IMR-90 (cell line): ENCODE measurements at regions not wholly inside any gene's neighbourhood (a gene's known extent, or its start where the extent isn't known, plus 50 kb on each side); places are given as distances from the start of the nearest gene placed in this dataset.

Experiments
- ATAC-seq: fragments of 200-7000 bp; cut with Tn5 transposase; 2 replicates; pipeline ENCODE4 v1.9.1; 2020; ENCODE audit warnings: low read depth, mild to moderate bottlenecking, moderate library complexity
- BruUV-seq: library from RNA; stranded (reverse); fragments of 400-500 nt; replicated peaks from 2 replicates; lab custom pipeline; 2021; lab: Mats Ljungman, UMichigan
- CTCF ChIA-PET: fragments of 300-600 bp; formaldehyde crosslinking; extraction: SDS; loops from one replicate; lab custom pipeline; 2021; ENCODE audit warnings: antibody characterized with exemption; lab: Yijun Ruan, JAX
- POLR2A ChIA-PET: fragments of 300-600 bp; sonication (Branson Sonifier 250); formaldehyde crosslinking; loops from one replicate; lab custom pipeline; 2022; ENCODE audit warnings: antibody characterized with exemption; ENCODE audit not compliant: unreplicated experiment; lab: Charles Lee
- DNase-seq: peaks from one replicate; pipeline ENCODE4 v3.0.0; 2013
- H2AFZ ChIP-seq: replicated peaks from 2 replicates; pipeline ENCODE3; 2013; ENCODE audit warnings: low read length, mild to moderate bottlenecking; ENCODE audit not compliant: poor library complexity
- H2AK5ac ChIP-seq: 2 replicates; pipeline ENCODE4 v1.6.1; 2013; ENCODE audit warnings: low read depth, low read length, inconsistent platforms
- H2AK9ac ChIP-seq: replicated peaks from 2 replicates; pipeline ENCODE3; 2013; ENCODE audit warnings: mild to moderate bottlenecking, low read depth, low read length, moderate library complexity; ENCODE audit not compliant: poor library complexity
- H2BK120ac ChIP-seq: 2 replicates; pipeline ENCODE4 v1.6.1; 2013; ENCODE audit warnings: low read depth, low read length, inconsistent platforms
- H2BK15ac ChIP-seq: 3 replicates; pipeline ENCODE4 v1.6.1; 2013; ENCODE audit warnings: low read depth, low read length, inconsistent platforms
- H2BK20ac ChIP-seq: 2 replicates; pipeline ENCODE4 v1.6.1; 2013; ENCODE audit warnings: low read depth, mild to moderate bottlenecking, inconsistent platforms, low read length, moderate library complexity
- H2BK5ac ChIP-seq: 2 replicates; pipeline ENCODE4 v1.6.1; 2013; ENCODE audit warnings: mild to moderate bottlenecking, low read depth, low read length, inconsistent platforms; ENCODE audit not compliant: poor library complexity, severe bottlenecking
- H3K14ac ChIP-seq: replicated peaks from 2 replicates; pipeline ENCODE4 v1.6.1; 2013; ENCODE audit warnings: low read depth, low read length, inconsistent platforms
- H3K18ac ChIP-seq: 2 replicates; pipeline ENCODE4 v1.6.1; 2013; ENCODE audit warnings: low read depth, low read length, control low read depth
- H3K23ac ChIP-seq: 2 replicates; pipeline ENCODE4 v1.6.1; 2013; ENCODE audit warnings: low read depth, low read length, inconsistent platforms
- H3K27ac ChIP-seq: 2 replicates; pipeline ENCODE4 v1.5.1; 2013; ENCODE audit warnings: mild to moderate bottlenecking, control low read depth, low read length; ENCODE audit not compliant: insufficient read depth
- H3K27me3 ChIP-seq: 2 replicates; pipeline ENCODE4 v1.6.1; 2013; ENCODE audit warnings: low read length; ENCODE audit not compliant: control insufficient read depth, insufficient read depth
- H3K36me3 ChIP-seq: 2 replicates; pipeline ENCODE4 v1.6.1; 2013; ENCODE audit warnings: low read length, mixed read lengths; ENCODE audit not compliant: control insufficient read depth, insufficient read depth
- H3K4ac ChIP-seq: 2 replicates; pipeline ENCODE4 v1.6.1; 2013; ENCODE audit warnings: low read depth, low read length, inconsistent platforms
- H3K4me1 ChIP-seq: 2 replicates; pipeline ENCODE4 v1.6.1; 2013; ENCODE audit warnings: low read length, mixed read lengths; ENCODE audit not compliant: control insufficient read depth, insufficient read depth
- H3K4me2 ChIP-seq: 2 replicates; pipeline ENCODE4 v1.6.1; 2013; ENCODE audit warnings: low read depth, mild to moderate bottlenecking, control low read depth, low read length, moderate library complexity
- H3K4me3 ChIP-seq: 2 replicates; pipeline ENCODE4 v1.5.1; 2013; ENCODE audit warnings: low read depth, mild to moderate bottlenecking, control low read depth, low read length, moderate library complexity; ENCODE audit not compliant: insufficient read depth
- H3K56ac ChIP-seq: 2 replicates; pipeline ENCODE4 v1.6.1; 2013; ENCODE audit warnings: low read length, inconsistent platforms; ENCODE audit not compliant: insufficient read depth; ENCODE audit errors: extremely low read depth
- H3K79me1 ChIP-seq, 2 experiments: 2 replicates each; pipeline ENCODE4 v1.6.1; 2013; ENCODE audit warnings: low read length in 2 of 2, inconsistent platforms in 1 of 2, low read depth in 1 of 2
- H3K9ac ChIP-seq: 2 replicates; pipeline ENCODE4 v1.6.1; 2013; ENCODE audit warnings: low read depth, low read length, control low read depth
- H3K9me1 ChIP-seq: 2 replicates; pipeline ENCODE4 v1.6.1; 2013; ENCODE audit warnings: low read length, inconsistent platforms; ENCODE audit not compliant: insufficient read depth
- H3K9me3 ChIP-seq: 2 replicates; pipeline ENCODE4 v1.6.1; 2013; ENCODE audit warnings: low read length; ENCODE audit not compliant: control insufficient read depth, insufficient read depth
- H4K20me1 ChIP-seq: 2 replicates; pipeline ENCODE4 v1.6.1; 2013; ENCODE audit warnings: low read length, inconsistent platforms; ENCODE audit not compliant: insufficient read depth
- H4K5ac ChIP-seq: 2 replicates; pipeline ENCODE4 v1.6.1; 2013; ENCODE audit warnings: mild to moderate bottlenecking, low read depth, low read length, control low read depth
- H4K8ac ChIP-seq, 2 experiments: 2 replicates each; pipeline ENCODE4 v1.6.1; 2013; ENCODE audit warnings: low read depth in 2 of 2, low read length in 2 of 2, control low read depth in 1 of 2, inconsistent platforms in 1 of 2
- H4K91ac ChIP-seq: 2 replicates; pipeline ENCODE4 v1.6.1; 2013; ENCODE audit warnings: low read depth, low read length, inconsistent platforms; ENCODE audit not compliant: insufficient read depth
- MAFK ChIP-seq: IDR thresholded peaks from 2 replicates; pipeline ENCODE4 v1.6.1; 2012; ENCODE audit warnings: low read depth, low read length, improper control_type of control experiment
- MXI1 ChIP-seq: IDR thresholded peaks from 2 replicates; pipeline ENCODE4 v1.6.1; 2012; ENCODE audit warnings: low read depth, mild to moderate bottlenecking, low read length, moderate library complexity, borderline replicate concordance
- WGBS, 2 experiments: methylation state at CpG; one replicate each; pipeline versions ENCODE4 v1.1.5 to v1.1.7; 2013; ENCODE audit warnings: missing lambda C conversion rate in 2 of 2; ENCODE audit not compliant: insufficient read length in 1 of 2; ENCODE audit errors: extremely low coverage in 2 of 2; 5-methylcytosine and 5-hydroxymethylcytosine counted together
- dilution Hi-C: fragments of 300-500 bp; cut with HindIII; formaldehyde crosslinking; loops from one replicate; pipeline ENCODE4 v1.14.3; 2018; ENCODE audit warnings: low sequenced_read_pairs; ENCODE audit not compliant: unreplicated experiment
- in situ Hi-C: fragments of 300-500 bp; cut with MboI; formaldehyde crosslinking; loops from 3 replicates; pipeline ENCODE4 v1.14.3; 2019; ENCODE audit warnings: low sequenced_read_pairs, inconsistent platforms, mixed read lengths
- intact Hi-C: fragments of 100-400 bp; cut with micrococcal nuclease; formaldehyde crosslinking; loops from 2 replicates; pipeline ENCODE4 v1.10.0; 2022

- no peak overlapping the region for H3K4me2 ChIP-seq
- no peak overlapping the region for H3K4ac ChIP-seq
- no peak for DNase-seq
- no peak overlapping the region for H2BK15ac ChIP-seq
- no peak overlapping the region for H2AK9ac ChIP-seq
- no peak overlapping the region for H3K23ac ChIP-seq
- H2BK120ac ChIP-seq: no peak overlapping the region
- no peak overlapping the region for H3K14ac ChIP-seq
- H4K8ac ChIP-seq: no peak overlapping the region
- no peaks in the 10 kb centered on the region for H3K27me3 ChIP-seq
- H3K79me1 ChIP-seq: no peaks in the 10 kb centered on the region
- H3K9ac ChIP-seq: no peak overlapping the region
- no peak overlapping the region for H2AFZ ChIP-seq
- no TSS peak for BruUV-seq
- WGBS, 2 experiments: no CpG with 5 or more reads among the region's 4 CpGs
- H2BK5ac ChIP-seq: no peak overlapping the region
- no peaks in the 10 kb centered on the region for H3K36me3 ChIP-seq
- H3K9me3 ChIP-seq: peaks cover 2% of the 10 kb centered on the region
- in situ Hi-C loops: no loop called here
- intact Hi-C loops: no loop called here
- H3K4me3 ChIP-seq: no peak overlapping the region
- no peaks in the 10 kb centered on the region for H3K9me1 ChIP-seq
- no peak for ATAC-seq
- no peak overlapping the region for H3K18ac ChIP-seq
- no peaks in the 10 kb centered on the region for H3K4me1 ChIP-seq
- H3K27ac ChIP-seq: no peak overlapping the region
- dilution Hi-C loops: no loop called here
- H4K20me1 ChIP-seq: no peaks in the 10 kb centered on the region
- TF ChIP-seq MAFK: peak; percentile 80
- no peak for TF ChIP-seq MXI1
- POLR2A ChIA-PET: no interaction called here
- H4K91ac ChIP-seq: no peak overlapping the region
- H2AK5ac ChIP-seq: no peak overlapping the region
- H2BK20ac ChIP-seq: no peak overlapping the region
- CTCF ChIA-PET: no interaction called here
- no peak overlapping the region for H3K56ac ChIP-seq
- H4K5ac ChIP-seq: no peak overlapping the region
These were observed 968.4 kb upstream of the SEL1L start for GRCh38 chr14:82502043-82502442.
